ENCODE measurements at regions not wholly inside any gene's neighbourhood (a gene's known extent, or its start where the extent isn't known, plus 50 kb on each side); places are given as distances from the start of the nearest gene placed in this dataset.
A peak's percentile ranks its signal among the peaks of the same experiment; 100 is the strongest.

- TF ChIP-seq, protein P1, sequence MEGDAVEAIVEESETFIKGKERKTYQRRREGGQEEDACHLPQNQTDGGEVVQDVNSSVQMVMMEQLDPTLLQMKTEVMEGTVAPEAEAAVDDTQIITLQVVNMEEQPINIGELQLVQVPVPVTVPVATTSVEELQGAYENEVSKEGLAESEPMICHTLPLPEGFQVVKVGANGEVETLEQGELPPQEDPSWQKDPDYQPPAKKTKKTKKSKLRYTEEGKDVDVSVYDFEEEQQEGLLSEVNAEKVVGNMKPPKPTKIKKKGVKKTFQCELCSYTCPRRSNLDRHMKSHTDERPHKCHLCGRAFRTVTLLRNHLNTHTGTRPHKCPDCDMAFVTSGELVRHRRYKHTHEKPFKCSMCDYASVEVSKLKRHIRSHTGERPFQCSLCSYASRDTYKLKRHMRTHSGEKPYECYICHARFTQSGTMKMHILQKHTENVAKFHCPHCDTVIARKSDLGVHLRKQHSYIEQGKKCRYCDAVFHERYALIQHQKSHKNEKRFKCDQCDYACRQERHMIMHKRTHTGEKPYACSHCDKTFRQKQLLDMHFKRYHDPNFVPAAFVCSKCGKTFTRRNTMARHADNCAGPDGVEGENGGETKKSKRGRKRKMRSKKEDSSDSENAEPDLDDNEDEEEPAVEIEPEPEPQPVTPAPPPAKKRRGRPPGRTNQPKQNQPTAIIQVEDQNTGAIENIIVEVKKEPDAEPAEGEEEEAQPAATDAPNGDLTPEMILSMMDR (conservative IDR thresholded peaks at IDR 0.05; ENCODE audit: low read length): peak; percentile 77
- TF ChIP-seq EZH2phosphoT487 (IDR thresholded peaks at IDR 0.05; ENCODE audit: borderline replicate concordance, low read depth, low read length): no peak
These were observed 50.3 kb upstream of the GREB1L start for GRCh38 chr18:21191596-21192307.
